ACHN (cell line): ENCODE measurements at regions not wholly inside any gene's neighbourhood (a gene's known extent, or its start where the extent isn't known, plus 50 kb on each side); places are given as distances from the start of the nearest gene placed in this dataset.
"Not testable (repeated sequence)": the region's sequence is repeated elsewhere in the genome, so short reads cannot be mapped to it uniquely, and the experiment has no call there.

Source experiments
- DNase-seq: peaks from one replicate; pipeline ENCODE4 v3.0.0-alpha.2; 2015
- in situ Hi-C: cut with HindIII; loops from 2 replicates; pipeline ENCODE4 v1.10.0; 2017; ENCODE audit warnings: low sequenced_read_pairs, low pct_ligation_motif_present, low pct_unique_long_range_greater_than_20kb

- in situ Hi-C loops = no loop called here
- DNase-seq = no peak
Measured at GRCh38 chr11:37390576-37391083, 792.6 kb upstream of the RAG2 start.

DNA sequence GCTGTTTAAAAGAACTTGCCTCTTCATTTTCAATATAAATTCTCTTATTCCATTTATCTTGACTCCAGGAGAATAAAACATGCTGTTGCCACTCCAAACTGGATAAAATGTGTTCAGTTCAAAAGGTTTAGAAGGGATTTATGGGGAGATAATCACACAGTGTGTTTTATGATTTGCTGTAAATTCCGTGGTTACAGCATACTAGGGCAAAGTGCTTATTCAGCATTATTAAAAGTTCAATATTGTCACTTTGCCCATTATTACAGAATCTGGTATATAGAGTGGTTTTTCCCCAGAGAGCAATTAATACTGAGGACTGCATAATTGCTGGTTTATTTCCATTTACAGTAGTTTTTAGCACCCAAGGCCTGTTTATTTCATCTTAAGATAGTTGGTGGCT lies 780.9 kb upstream of the RAG2 start:
- in situ Hi-C loops = no loop called here
- no peak for DNase-seq

- in situ Hi-C loops = no loop called here
- DNase-seq = no peak
Measured at GRCh38 chr11:37372667-37373066, 774.6 kb upstream of the RAG2 start.

DNA sequence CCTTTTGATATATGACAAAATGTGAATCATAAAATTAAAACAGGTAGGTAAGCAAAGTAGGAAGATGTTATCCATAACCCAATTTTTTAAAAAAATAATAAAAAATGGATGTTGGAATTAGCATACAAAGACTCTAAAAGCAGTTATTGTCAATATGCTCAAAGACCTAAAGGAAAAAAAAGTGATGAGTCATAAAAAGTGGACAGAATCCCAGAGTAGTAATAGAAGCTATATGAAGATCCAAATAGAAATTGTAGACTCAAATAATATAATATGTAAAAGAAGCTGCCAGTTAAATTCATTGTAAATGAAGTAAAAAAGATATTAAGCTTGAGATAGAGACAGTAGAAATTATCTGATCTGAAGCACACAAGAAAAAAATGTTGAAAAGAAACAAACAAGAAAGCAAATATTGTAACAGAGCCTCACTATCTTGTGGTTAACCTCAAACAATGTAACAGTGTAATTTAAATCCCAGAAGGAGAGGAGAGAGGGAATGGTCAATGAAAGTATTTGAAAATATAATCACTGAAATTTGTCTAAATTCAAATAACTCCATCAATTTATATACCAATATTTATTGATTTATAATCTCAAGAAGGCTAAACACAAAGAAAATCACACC lies 773.4 kb upstream of the RAG2 start:
- in situ Hi-C loops = no loop called here
- no peak for DNase-seq

DNA sequence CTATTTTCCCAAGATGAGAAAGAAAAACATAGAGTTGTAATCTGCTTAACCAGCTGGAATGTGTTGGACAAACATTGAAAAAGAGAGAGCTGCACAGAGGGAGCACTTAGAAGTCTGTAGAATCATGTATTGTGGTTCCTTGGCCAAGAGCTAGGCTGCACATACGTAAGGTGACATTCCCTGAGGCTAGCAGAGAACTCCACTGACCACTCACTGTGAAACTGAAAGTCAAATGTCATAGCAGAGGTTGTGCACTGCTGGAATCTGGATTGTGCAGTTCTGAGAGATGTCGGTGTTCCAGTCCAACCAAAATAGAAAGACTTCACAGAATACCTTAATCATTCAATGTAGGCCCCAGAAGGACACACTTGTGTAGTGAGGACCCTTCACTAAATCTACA lies 772.8 kb upstream of the RAG2 start:
- DNase-seq = no peak
- in situ Hi-C loops = no loop called here

DNA sequence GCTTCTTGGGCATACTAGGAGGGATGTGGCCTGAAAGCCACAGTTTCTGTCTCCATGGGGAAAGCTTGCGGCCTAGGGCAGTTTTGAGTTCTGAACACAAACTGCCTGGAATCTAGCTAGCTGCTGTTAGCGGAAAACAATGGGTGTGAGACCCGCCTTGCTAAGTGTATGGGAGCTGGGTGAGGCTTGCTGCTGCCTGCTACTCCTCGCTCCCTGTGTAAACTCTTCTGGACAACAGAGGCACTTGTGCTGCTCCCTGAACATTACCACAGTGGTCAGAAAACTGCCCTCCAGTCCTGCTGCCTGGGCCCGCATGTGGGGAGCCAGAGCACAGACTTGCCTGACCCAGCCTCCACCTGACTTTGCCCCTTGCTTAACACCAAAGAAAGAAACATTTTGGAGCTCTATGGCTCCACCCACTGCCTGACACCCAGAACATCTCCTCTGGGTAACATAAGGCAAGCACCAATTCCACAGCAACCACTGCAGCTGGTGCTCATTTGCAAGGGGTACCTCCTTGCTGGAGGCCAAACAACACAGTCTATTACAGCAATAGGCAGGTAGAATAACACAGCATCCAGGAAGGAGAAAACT lies 766.3 kb upstream of the RAG2 start:
- in situ Hi-C loops = no loop called here
- DNase-seq = no peak

DNA sequence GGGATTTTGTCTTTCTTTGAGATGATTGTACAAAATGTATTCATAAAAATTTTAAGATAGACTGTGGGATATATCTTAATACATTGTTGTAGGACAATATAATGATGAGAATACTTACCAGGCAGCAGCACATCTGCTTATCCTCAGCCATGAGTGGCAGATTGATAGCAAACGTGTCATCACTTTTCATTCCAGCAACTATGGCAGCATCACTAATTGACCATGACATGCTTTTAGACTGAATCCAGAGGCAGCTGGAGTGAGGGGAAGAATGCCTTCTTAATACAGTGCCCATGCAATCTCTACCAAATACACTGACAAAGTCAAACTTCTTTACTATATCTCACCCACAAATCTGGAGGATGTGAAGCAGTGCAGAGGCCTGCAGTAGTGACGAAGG lies 755.2 kb upstream of the RAG2 start:
- no peak for DNase-seq
- in situ Hi-C loops = no loop called here

DNA sequence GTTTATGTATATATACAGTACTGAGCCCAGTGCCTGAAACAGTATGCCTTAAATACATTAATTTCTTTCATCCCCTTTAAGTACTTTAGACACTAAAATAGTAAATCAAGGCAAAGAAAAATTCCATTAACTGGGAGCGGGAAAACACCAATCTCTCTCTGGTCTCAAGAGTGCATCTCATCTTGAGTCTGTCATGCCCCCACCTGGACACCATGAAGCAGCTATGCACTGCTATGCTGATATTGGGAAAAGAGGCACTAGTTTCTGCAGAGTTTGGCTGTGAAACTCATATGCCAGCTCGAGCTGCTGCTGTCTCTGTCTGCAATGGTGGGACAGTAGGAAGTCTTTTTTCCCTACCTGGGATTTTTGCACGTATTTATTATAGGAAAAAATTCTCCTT lies 754.4 kb upstream of the RAG2 start:
- in situ Hi-C loops = no loop called here
- no peak for DNase-seq

- in situ Hi-C loops = no loop called here
- DNase-seq = no peak
Measured at GRCh38 chr11:37343290-37343689, 745.3 kb upstream of the RAG2 start.

GRCh38 chr11:37336401-37336800 lies 738.4 kb upstream of the RAG2 start:
- in situ Hi-C loops = no loop called here
- DNase-seq = no peak

- DNase-seq = no peak
- in situ Hi-C loops = no loop called here
Measured at GRCh38 chr11:37333345-37333744, 735.3 kb upstream of the RAG2 start.

GRCh38 chr11:37323843-37324242 lies 725.8 kb upstream of the RAG2 start:
- DNase-seq = no peak
- in situ Hi-C loops = no loop called here

GRCh38 chr11:37322333-37323194 lies 724.5 kb upstream of the RAG2 start:
- in situ Hi-C loops = no loop called here
- DNase-seq = no peak

GRCh38 chr11:37320921-37321320 lies 722.9 kb upstream of the RAG2 start:
- in situ Hi-C loops = no loop called here

GRCh38 chr11:37317803-37318202 lies 719.8 kb upstream of the RAG2 start:
- no peak for DNase-seq
- in situ Hi-C loops = no loop called here

More at GRCh38 chr11:37320921-37321320, 722.9 kb upstream of the RAG2 start:
- no peak for DNase-seq

DNA sequence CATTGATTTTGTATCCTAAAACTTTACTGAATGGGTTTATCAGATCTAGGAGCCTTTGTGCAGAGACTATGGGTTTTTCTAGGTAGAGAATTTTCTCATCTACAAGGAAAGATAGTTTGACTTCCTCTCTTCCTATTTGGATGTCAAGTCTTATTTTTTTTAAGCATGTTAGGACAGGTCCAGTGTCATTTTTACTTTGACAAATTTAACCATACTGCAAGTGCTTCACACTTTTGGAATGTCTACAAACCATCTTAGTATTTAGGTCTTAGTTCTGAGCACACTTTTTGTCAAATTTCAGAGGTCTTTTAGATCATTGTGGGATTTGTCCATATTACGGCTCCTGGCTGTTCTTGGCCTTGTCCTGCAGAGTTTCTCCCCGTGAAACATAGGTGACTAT lies 715.2 kb upstream of the RAG2 start:
- in situ Hi-C loops = no loop called here
- no peak for DNase-seq

DNA sequence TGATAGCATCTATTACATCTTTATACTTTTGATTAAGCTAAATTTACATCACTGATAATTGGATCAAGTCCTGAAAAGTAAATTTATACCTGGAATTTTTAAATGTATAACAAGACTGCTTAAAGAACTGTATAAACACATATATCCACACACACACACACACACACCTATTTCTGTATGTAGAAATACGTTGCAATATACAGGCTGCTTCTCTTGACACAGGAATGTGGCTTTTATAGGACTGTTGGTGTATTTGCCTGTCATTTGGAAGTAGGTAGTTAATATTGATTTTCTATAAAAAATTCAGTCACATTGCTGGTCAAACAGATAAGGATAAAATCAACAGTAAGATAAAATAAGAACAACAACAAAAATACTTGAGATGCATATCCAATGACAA lies 708.5 kb upstream of the RAG2 start:
- in situ Hi-C loops = no loop called here
- DNase-seq = no peak

- in situ Hi-C loops, DNase-seq: not testable (repeated sequence)
Measured at GRCh38 chr11:37301405-37301804, 703.4 kb upstream of the RAG2 start.

DNA sequence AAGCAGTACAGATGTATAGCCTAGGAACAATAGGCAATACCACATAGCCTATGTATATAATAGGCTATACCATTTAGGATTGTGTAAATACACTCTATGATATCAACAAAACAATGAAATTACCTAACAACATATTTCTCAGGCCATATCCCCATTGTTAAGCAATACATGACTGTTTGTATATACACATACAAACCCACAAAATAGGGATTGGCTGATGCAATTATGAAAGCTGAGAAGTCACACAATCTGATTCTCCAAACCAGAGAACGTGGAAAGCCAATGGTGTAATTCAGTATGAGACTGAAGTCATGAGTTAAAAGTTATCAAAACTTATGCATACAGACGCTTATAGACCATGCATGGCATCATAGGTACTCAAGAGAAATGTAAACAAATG lies 700.1 kb upstream of the RAG2 start:
- DNase-seq = no peak
- in situ Hi-C loops = no loop called here

- no peak for DNase-seq
- in situ Hi-C loops = no loop called here
Measured at GRCh38 chr11:37286890-37287289, 688.9 kb upstream of the RAG2 start.
